Chondrocyte (in vitro differentiated cells): ENCODE measurements at regions not wholly inside any gene's neighbourhood (a gene's known extent, or its start where the extent isn't known, plus 50 kb on each side); places are given as distances from the start of the nearest gene placed in this dataset.

Experiments
- DNase-seq: peaks from one replicate; pipeline ENCODE4 v3.0.0; 2021; ENCODE audit warnings: mixed read lengths, low spot score
- H3K27ac Mint-ChIP-seq: one replicate; pipeline ENCODE4 v1.8.0; 2021; ENCODE audit warnings: mild to moderate bottlenecking, moderate library complexity, mixed read lengths; ENCODE audit not compliant: unreplicated experiment
- H3K27me3 Mint-ChIP-seq: 2 replicates; pipeline ENCODE4 v1.8.0; 2021; ENCODE audit warnings: low read depth, mixed read lengths
- H3K36me3 Mint-ChIP-seq: 2 replicates; pipeline ENCODE4 v1.8.0; 2021; ENCODE audit warnings: low read depth, mixed read lengths
- H3K4me1 Mint-ChIP-seq: 2 replicates; pipeline ENCODE4 v1.8.0; 2021; ENCODE audit warnings: low read depth, mild to moderate bottlenecking, mixed read lengths
- H3K4me3 Mint-ChIP-seq: one replicate; pipeline ENCODE4 v1.8.0; 2021; ENCODE audit warnings: mild to moderate bottlenecking, moderate library complexity, mixed read lengths; ENCODE audit not compliant: unreplicated experiment
- H3K9me3 Mint-ChIP-seq: 2 replicates; pipeline ENCODE4 v1.8.0; 2021; ENCODE audit warnings: low read depth, mixed read lengths
- CTCF ChIP-seq: fragments of 200-600 bp; sonication (generic); IDR thresholded peaks from 2 replicates; pipeline ENCODE4 v1.5.0; 2021; ENCODE audit warnings: antibody characterized with exemption, mild to moderate bottlenecking, moderate library complexity

GRCh38 chr3:191944835-191945234 is 483.9 kb downstream of the PYDC2 start:
- no peaks in the 10 kb centered on the region for H3K9me3 Mint-ChIP-seq
- peaks cover 11% of the 10 kb centered on the region for H3K27me3 Mint-ChIP-seq
- no peak overlapping the region for H3K27ac Mint-ChIP-seq
- TF ChIP-seq CTCF = no peak
- H3K4me1 Mint-ChIP-seq = no peaks in the 10 kb centered on the region
- H3K4me3 Mint-ChIP-seq = no peak overlapping the region
- no peak for DNase-seq
- H3K36me3 Mint-ChIP-seq = no peaks in the 10 kb centered on the region

GRCh38 chr3:191952186-191952585 is 491.2 kb downstream of the PYDC2 start:
- TF ChIP-seq CTCF = no peak
- DNase-seq = no peak
- Mint-ChIP-seq H3K36me3 (no peaks in the 10 kb centered on the region), H3K9me3 (no peaks in the 10 kb centered on the region), H3K27me3 (peaks cover 1% of the 10 kb centered on the region), H3K27ac (no peak overlapping the region), H3K4me3 (no peak overlapping the region), H3K4me1 (no peaks in the 10 kb centered on the region)

- no peaks in the 10 kb centered on the region for H3K27me3 Mint-ChIP-seq
- DNase-seq = no peak
- no peaks in the 10 kb centered on the region for H3K9me3 Mint-ChIP-seq
- no peaks in the 10 kb centered on the region for H3K36me3 Mint-ChIP-seq
- TF ChIP-seq CTCF = no peak
- H3K27ac Mint-ChIP-seq = no peak overlapping the region
- H3K4me3 Mint-ChIP-seq = no peak overlapping the region
- no peaks in the 10 kb centered on the region for H3K4me1 Mint-ChIP-seq
These were observed 491.6 kb downstream of the PYDC2 start for GRCh38 chr3:191952609-191953008.

GRCh38 chr3:191958980-191959671 is 498.2 kb downstream of the PYDC2 start:
- peaks cover 6% of the 10 kb centered on the region for H3K4me1 Mint-ChIP-seq
- no peaks in the 10 kb centered on the region for H3K36me3 Mint-ChIP-seq

DNA sequence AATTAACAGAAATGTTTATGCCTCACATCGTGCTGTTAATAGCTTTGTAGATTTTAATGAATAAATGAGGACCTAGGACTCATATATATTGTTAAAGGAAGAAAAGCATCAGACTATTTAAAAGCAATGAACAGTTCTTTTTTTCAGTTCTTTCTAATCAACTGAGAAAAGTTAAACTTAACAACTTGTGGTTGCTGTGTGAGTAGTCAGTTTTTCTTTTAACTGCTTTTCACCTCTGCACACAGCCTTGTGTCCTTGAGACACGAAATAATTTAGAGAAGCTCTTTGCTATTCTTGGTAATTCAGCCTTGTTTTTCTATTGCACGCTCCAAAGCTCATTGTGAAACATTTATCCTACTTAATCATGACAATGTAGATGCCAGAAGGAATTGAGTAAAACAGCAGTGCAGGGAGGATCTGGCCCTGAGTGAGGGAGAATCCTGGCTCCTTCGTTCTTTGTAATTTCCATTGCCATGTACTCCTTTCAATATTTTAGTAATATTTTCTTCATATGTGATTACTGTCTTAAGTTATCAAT is 499.0 kb downstream of the PYDC2 start:
- Mint-ChIP-seq H3K4me1 (peaks cover 6% of the 10 kb centered on the region), H3K4me3 (no peak overlapping the region), H3K9me3 (no peaks in the 10 kb centered on the region), H3K27ac (no peak overlapping the region), H3K36me3 (no peaks in the 10 kb centered on the region), H3K27me3 (peaks cover 2% of the 10 kb centered on the region)
- no peak for DNase-seq
- no peak for TF ChIP-seq CTCF

More at GRCh38 chr3:191958980-191959671, 498.2 kb downstream of the PYDC2 start:
- TF ChIP-seq CTCF = no peak
- Mint-ChIP-seq H3K9me3 (no peaks in the 10 kb centered on the region), H3K27ac (no peak overlapping the region), H3K27me3 (peaks cover 2% of the 10 kb centered on the region), H3K4me3 (no peak overlapping the region)
- no peak for DNase-seq
